Fibroblast of peridontal ligament (primary cell): ENCODE measurements at regions not wholly inside any gene's neighbourhood (a gene's known extent, or its start where the extent isn't known, plus 50 kb on each side); places are given as distances from the start of the nearest gene placed in this dataset.
"Not testable (repeated sequence)": the region's sequence is repeated elsewhere in the genome, so short reads cannot be mapped to it uniquely, and the experiment has no call there.

Experiments
- DNase-seq: peaks from one replicate; pipeline ENCODE4 v3.0.0-alpha.2; 2010; ENCODE audit errors: extremely low read depth

GRCh38 chr16:58999762-59000161 lies 265.6 kb upstream of the GOT2 start:
- DNase-seq = no peak

- DNase-seq = not testable (repeated sequence)
These were observed 258.6 kb upstream of the GOT2 start for GRCh38 chr16:58992755-58993154.

- not testable (repeated sequence) for DNase-seq
These were observed 249.3 kb upstream of the GOT2 start for GRCh38 chr16:58983181-58983965.

- DNase-seq = peak; percentile 77
These were observed 236.7 kb upstream of the GOT2 start for GRCh38 chr16:58970775-58971174.

- DNase-seq = no peak
These were observed 229.4 kb upstream of the GOT2 start for GRCh38 chr16:58963479-58963878.

GRCh38 chr16:58962811-58963210 lies 228.7 kb upstream of the GOT2 start:
- DNase-seq = no peak

- no peak for DNase-seq
These were observed 226.4 kb upstream of the GOT2 start for GRCh38 chr16:58960484-58960883.

GRCh38 chr16:58960034-58960433 lies 225.9 kb upstream of the GOT2 start:
- DNase-seq = no peak

- no peak for DNase-seq
These were observed 224.6 kb upstream of the GOT2 start for GRCh38 chr16:58958749-58959148.

- DNase-seq = no peak
These were observed 214.1 kb upstream of the GOT2 start for GRCh38 chr16:58948244-58948643.

GRCh38 chr16:58940609-58941008 lies 206.5 kb upstream of the GOT2 start:
- DNase-seq = no peak

- peak; percentile 30 for DNase-seq
These were observed 204.7 kb upstream of the GOT2 start for GRCh38 chr16:58938811-58939210.

- no peak for DNase-seq
These were observed 203.5 kb upstream of the GOT2 start for GRCh38 chr16:58937661-58938060.

- no peak for DNase-seq
These were observed 199.1 kb upstream of the GOT2 start for GRCh38 chr16:58933186-58933585.

GRCh38 chr16:58931436-58931835 lies 197.3 kb upstream of the GOT2 start:
- DNase-seq = peak; percentile 57

- no peak for DNase-seq
These were observed 189.0 kb upstream of the GOT2 start for GRCh38 chr16:58923094-58923493.

- DNase-seq = no peak
These were observed 179.3 kb upstream of the GOT2 start for GRCh38 chr16:58913456-58913855.

GRCh38 chr16:58912571-58912970 lies 178.5 kb upstream of the GOT2 start:
- DNase-seq = no peak

- DNase-seq = no peak
These were observed 173.0 kb upstream of the GOT2 start for GRCh38 chr16:58906981-58907715.

GRCh38 chr16:58904291-58904690 lies 170.2 kb upstream of the GOT2 start:
- no peak for DNase-seq

- no peak for DNase-seq
These were observed 155.4 kb upstream of the GOT2 start for GRCh38 chr16:58889516-58889915.

- peak; percentile 15 for DNase-seq
These were observed 151.5 kb upstream of the GOT2 start for GRCh38 chr16:58885528-58886170.

- no peak for DNase-seq
These were observed 150.0 kb upstream of the GOT2 start for GRCh38 chr16:58884141-58884540.
